ENCODE measurements at regions not wholly inside any gene's neighbourhood (a gene's known extent, or its start where the extent isn't known, plus 50 kb on each side); places are given as distances from the start of the nearest gene placed in this dataset.

GRCh38 chr5:20611620-20612019 lies 623.6 kb upstream of the CDH18 start:
- TF ChIP-seq POLR2A (IDR thresholded peaks at IDR 0.05), result no peak
- TF ChIP-seq, protein P1, sequence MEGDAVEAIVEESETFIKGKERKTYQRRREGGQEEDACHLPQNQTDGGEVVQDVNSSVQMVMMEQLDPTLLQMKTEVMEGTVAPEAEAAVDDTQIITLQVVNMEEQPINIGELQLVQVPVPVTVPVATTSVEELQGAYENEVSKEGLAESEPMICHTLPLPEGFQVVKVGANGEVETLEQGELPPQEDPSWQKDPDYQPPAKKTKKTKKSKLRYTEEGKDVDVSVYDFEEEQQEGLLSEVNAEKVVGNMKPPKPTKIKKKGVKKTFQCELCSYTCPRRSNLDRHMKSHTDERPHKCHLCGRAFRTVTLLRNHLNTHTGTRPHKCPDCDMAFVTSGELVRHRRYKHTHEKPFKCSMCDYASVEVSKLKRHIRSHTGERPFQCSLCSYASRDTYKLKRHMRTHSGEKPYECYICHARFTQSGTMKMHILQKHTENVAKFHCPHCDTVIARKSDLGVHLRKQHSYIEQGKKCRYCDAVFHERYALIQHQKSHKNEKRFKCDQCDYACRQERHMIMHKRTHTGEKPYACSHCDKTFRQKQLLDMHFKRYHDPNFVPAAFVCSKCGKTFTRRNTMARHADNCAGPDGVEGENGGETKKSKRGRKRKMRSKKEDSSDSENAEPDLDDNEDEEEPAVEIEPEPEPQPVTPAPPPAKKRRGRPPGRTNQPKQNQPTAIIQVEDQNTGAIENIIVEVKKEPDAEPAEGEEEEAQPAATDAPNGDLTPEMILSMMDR (IDR thresholded peaks at IDR 0.05 in 4 of 5, conservative IDR thresholded peaks at IDR 0.05 in 1 of 5), result no peak
